GM12878 (cell line): ENCODE measurements at regions not wholly inside any gene's neighbourhood (a gene's known extent, or its start where the extent isn't known, plus 50 kb on each side); places are given as distances from the start of the nearest gene placed in this dataset.

Experiments used
- ATAC-seq: fragments of 200-7000 bp; cut with Tn5 transposase; 3 replicates; pipeline ENCODE4 v1.9.1; 2020; ENCODE audit warnings: mild to moderate bottlenecking, moderate library complexity
- BruUV-seq: library from RNA; stranded (reverse); fragments of 400-500 nt; replicated peaks from 2 replicates; lab custom pipeline; 2021; lab: Mats Ljungman, UMichigan
- CTCF ChIA-PET: fragments of 300-600 bp; sonication (Branson Sonifier 250); formaldehyde crosslinking; extraction: SDS; loops from one replicate; lab custom pipeline; 2021; ENCODE audit warnings: inconsistent platforms; lab: Yijun Ruan, JAX
- POLR2A ChIA-PET: fragments of 350-600 bp; formaldehyde crosslinking; extraction: SDS; loops from one replicate; lab custom pipeline; 2021; ENCODE audit warnings: inconsistent platforms; lab: Charles Lee
- RAD21 ChIA-PET: fragments of 300-600 bp; sonication (Branson Sonifier 250); formaldehyde crosslinking; loops from one replicate; lab custom pipeline; 2023; ENCODE audit warnings: antibody characterized with exemption; ENCODE audit not compliant: unreplicated experiment; lab: Charles Lee
- SMC1A ChIA-PET: fragments of 300-600 bp; sonication (Branson Sonifier 250); formaldehyde crosslinking; loops from one replicate; lab custom pipeline; 2023; ENCODE audit not compliant: unreplicated experiment, uncharacterized antibody; lab: Charles Lee
- DNase-seq: peaks from one replicate; pipeline ENCODE4 v3.0.0-alpha.2; 2011; ENCODE audit warnings: low read depth, low spot score
- FAIRE-seq: peaks from 3 replicates; lab custom pipeline; 2011; peaks lifted over from hg19 to GRCh38; lab: Jason Lieb, UNC
- H2AFZ ChIP-seq: 2 replicates; pipeline ENCODE4 v1.6.0; 2011; ENCODE audit warnings: low read depth, low read length, control low read depth; ENCODE audit not compliant: control insufficient read depth
- H3K27ac ChIP-seq: 2 replicates; pipeline ENCODE4 v1.5.1; 2011; ENCODE audit warnings: control low read depth; ENCODE audit not compliant: control insufficient read depth, insufficient read depth
- H3K27me3 ChIP-seq, 2 experiments: replicated peaks in 1 of 2; 2 replicates each; pipeline versions ENCODE4 v1.6.0 to v1.6.1; 2011; ENCODE audit warnings: low read length in 1 of 2; ENCODE audit not compliant: control insufficient read depth in 2 of 2, insufficient read depth in 2 of 2
- H3K36me3 ChIP-seq, 2 experiments: 2 replicates each; pipeline ENCODE4 v1.5.1; 2011; ENCODE audit warnings: low read length in 1 of 2; ENCODE audit not compliant: control insufficient read depth in 2 of 2, insufficient read depth in 2 of 2
- H3K4me1 ChIP-seq: 2 replicates; pipeline ENCODE4 v1.6.1; 2011; ENCODE audit warnings: mild to moderate bottlenecking, low read length, moderate library complexity, mixed read lengths; ENCODE audit not compliant: control insufficient read depth, insufficient read depth
- H3K4me2 ChIP-seq: 2 replicates; pipeline ENCODE4 v1.6.0; 2011; ENCODE audit warnings: control low read depth; ENCODE audit not compliant: control insufficient read depth, insufficient read depth
- H3K4me3 ChIP-seq: fragments of 200-600 bp; sonication (generic); 2 replicates; pipeline ENCODE4 v1.5.1; 2016
- H3K79me2 ChIP-seq: 2 replicates; pipeline ENCODE4 v1.6.0; 2011; ENCODE audit warnings: low read length; ENCODE audit not compliant: control insufficient read depth, insufficient read depth
- H3K9ac ChIP-seq: 2 replicates; pipeline ENCODE4 v1.8.0; 2011; ENCODE audit warnings: low read length, control low read depth, mixed read lengths; ENCODE audit not compliant: control insufficient read depth, insufficient read depth
- H3K9me3 ChIP-seq: replicated peaks from 3 replicates; pipeline ENCODE4 v1.5.1; 2011; ENCODE audit warnings: mild to moderate bottlenecking, low read length; ENCODE audit not compliant: control insufficient read depth, insufficient read depth
- H4K20me1 ChIP-seq: 2 replicates; pipeline ENCODE4 v1.6.0; 2011; ENCODE audit not compliant: control insufficient read depth, insufficient read depth
- CTCF ChIP-seq, 3 experiments: IDR thresholded peaks in 2 of 3; conservative IDR thresholded peaks in 1 of 3; 2 replicates each; pipeline ENCODE4 v1.5.1; 2011; ENCODE audit warnings: low read depth in 3 of 3, low read length in 3 of 3, mild to moderate bottlenecking in 3 of 3, control low read depth in 2 of 3, moderate library complexity in 2 of 3, inconsistent platforms in 1 of 3, mixed read lengths in 1 of 3; ENCODE audit not compliant: control insufficient read depth in 2 of 3, insufficient read depth in 1 of 3; ENCODE audit errors: extremely low read depth in 1 of 3
- IKZF1 ChIP-seq: fragments of 450-650 bp; conservative IDR thresholded peaks from 2 replicates; pipeline ENCODE4 v1.6.1; 2017; ENCODE audit warnings: antibody characterized with exemption, mild to moderate bottlenecking
- NR2C2 ChIP-seq: IDR thresholded peaks from 2 replicates; pipeline ENCODE4 v1.6.1; 2011; ENCODE audit warnings: borderline replicate concordance, low read depth; ENCODE audit not compliant: control insufficient read depth, insufficient read length
- RCOR1 ChIP-seq: conservative IDR thresholded peaks from 2 replicates; pipeline ENCODE4 v1.6.1; 2012; ENCODE audit warnings: low read depth, low read length, improper control_type of control experiment
- SPI1 ChIP-seq: IDR thresholded peaks from 2 replicates; pipeline ENCODE4 v1.6.1; 2011; ENCODE audit warnings: low read depth, mild to moderate bottlenecking, low read length, moderate library complexity, borderline replicate concordance; ENCODE audit not compliant: insufficient read depth
- STAT3 ChIP-seq: IDR thresholded peaks from 2 replicates; pipeline ENCODE4 v1.6.1; 2011; ENCODE audit warnings: low read depth, low read length, improper control_type of control experiment
- TARDBP ChIP-seq: IDR thresholded peaks from 2 replicates; pipeline ENCODE4 v1.6.1; 2016; ENCODE audit warnings: borderline replicate concordance
- YBX1 ChIP-seq: fragments of 450-650 bp; IDR thresholded peaks from 2 replicates; pipeline ENCODE4 v1.6.1; 2016; ENCODE audit warnings: antibody characterized with exemption
- WGBS: methylation state at CpG from one replicate; pipeline ENCODE4 v1.1.6; 2016; ENCODE audit warnings: low lambda C conversion rate; ENCODE audit not compliant: insufficient replicate concordance, insufficient coverage; ENCODE audit errors: missing lambda C conversion rate; 5-methylcytosine and 5-hydroxymethylcytosine counted together
- in situ Hi-C: fragments of 300-500 bp; cut with MboI; formaldehyde crosslinking; loops from 9 replicates; pipeline ENCODE4 v1.14.3; 2018; ENCODE audit warnings: mixed read lengths
- intact Hi-C: fragments of 100-400 bp; cut with micrococcal nuclease; formaldehyde crosslinking; loops from one replicate; pipeline ENCODE4 v1.14.2; 2022; ENCODE audit not compliant: unreplicated experiment
- TF ChIP-seq, protein P1 (sequence below): IDR thresholded peaks from 2 replicates; pipeline ENCODE4 v1.6.1; 2011; ENCODE audit warnings: mild to moderate bottlenecking, low read depth, low read length, moderate library complexity; ENCODE audit not compliant: insufficient replicate concordance
- TF ChIP-seq, protein P2 (sequence below): IDR thresholded peaks from 2 replicates; pipeline ENCODE4 v1.6.1; 2012; ENCODE audit warnings: low read length, inconsistent platforms

DNA sequence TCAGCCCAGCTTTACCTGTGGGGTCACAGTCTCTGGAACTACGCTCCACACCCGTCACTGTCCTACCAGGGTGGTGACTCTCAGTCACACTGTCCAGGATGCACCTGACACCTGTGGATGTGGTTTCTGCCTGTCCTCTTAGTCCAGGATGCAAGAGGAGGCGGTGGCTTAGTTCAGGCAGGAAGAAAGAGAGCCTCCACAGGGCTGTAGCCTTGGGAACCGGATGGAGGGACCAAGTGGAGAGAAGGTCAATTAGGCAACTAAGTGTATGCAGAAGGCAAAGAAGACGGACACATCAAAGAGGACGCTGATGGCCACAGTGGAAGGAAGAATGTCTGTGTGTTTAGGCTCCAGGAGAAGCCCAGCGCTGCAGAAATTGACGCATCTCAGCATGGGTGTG lies 153.9 kb upstream of the IRF2BP2 start:
- Histone ChIP-seq H3K9me3 (no peaks in the 10 kb centered on the region), H3K27ac (no peak overlapping the region), H3K79me2 (no peaks in the 10 kb centered on the region), H2AFZ (no peak overlapping the region), H3K36me3 (no peaks in the 10 kb centered on the region), H3K4me2 (no peak overlapping the region), H3K9ac (no peak overlapping the region)
- ChIA-PET RAD21 (interaction anchor here (1.1 kb wide), 1 partner anchor 12 kb away, joined by 5 read pairs; no protein-coding TSS in a partner anchor), POLR2A (interaction anchor here (0.6 kb wide), 1 partner anchor 153 kb away, joined by 3 read pairs; no protein-coding TSS in a partner anchor), SMC1A (interaction anchor here (0.6 to 2.0 kb wide), 4 partner anchors 8 to 62 kb away, joined by 4 to 6 read pairs (median 4); no protein-coding TSS in a partner anchor), CTCF (no interaction called here)
- intact Hi-C loops (no loop called here), in situ Hi-C loops (no loop called here)
- 83% methylated on average over 8 of the region's 8 CpGs for WGBS
- FAIRE-seq: no peak
- DNase-seq: no peak
- TF ChIP-seq RCOR1 (no peak), SPI1 (no peak)
- TF ChIP-seq, all 136 proteins: peak for 0
- Histone ChIP-seq H3K27me3 (no peaks in the 10 kb centered on the region), H3K4me3 (no peak overlapping the region), H3K4me1 (peaks cover 20% of the 10 kb centered on the region), H4K20me1 (no peaks in the 10 kb centered on the region)
- BruUV-seq: no TSS peak
- no peak for ATAC-seq

DNA sequence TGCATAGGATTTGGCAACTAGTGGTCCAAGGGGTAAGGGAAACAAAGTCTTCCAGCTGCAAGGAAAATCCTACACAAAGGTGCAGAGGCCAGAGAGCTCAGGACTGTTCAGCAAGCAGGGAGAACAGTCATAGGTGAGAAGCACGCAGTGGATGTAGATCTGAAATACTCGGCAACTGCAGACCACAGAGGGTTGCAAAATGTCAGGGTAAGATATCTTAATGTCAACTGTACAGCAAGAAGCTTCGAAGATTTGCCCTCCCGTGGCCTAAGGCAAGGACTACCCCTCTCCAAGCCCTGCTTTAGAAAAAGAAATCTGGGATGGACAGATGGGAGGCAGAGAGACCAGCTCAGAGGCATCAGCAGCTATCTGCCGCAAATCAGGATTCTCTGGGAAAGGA lies 153.4 kb upstream of the IRF2BP2 start:
- CTCF ChIA-PET: no interaction called here
- Histone ChIP-seq H3K4me3 (no peak overlapping the region), H2AFZ (no peak overlapping the region), H3K9me3 (no peaks in the 10 kb centered on the region), H3K79me2 (no peaks in the 10 kb centered on the region), H3K27me3 (no peaks in the 10 kb centered on the region), H3K9ac (no peak overlapping the region), H3K4me2 (no peak overlapping the region), H4K20me1 (no peaks in the 10 kb centered on the region), H3K27ac (no peak overlapping the region), H3K4me1 (peaks cover 15% of the 10 kb centered on the region), H3K36me3 (no peaks in the 10 kb centered on the region)
- FAIRE-seq (no peak), ATAC-seq (no peak), DNase-seq (no peak)
- POLR2A ChIA-PET: interaction anchor here (0.7 to 0.9 kb wide), 2 partner anchors 167 to 631 kb away, joined by 3 to 4 read pairs; no protein-coding TSS in a partner anchor
- RAD21 ChIA-PET: interaction anchor here (1.1 kb wide), 1 partner anchor 12 kb away, joined by 5 read pairs; no protein-coding TSS in a partner anchor
- in situ Hi-C loops: no loop called here
- SMC1A ChIA-PET: interaction anchor here (0.9 to 2.0 kb wide), 4 partner anchors 8 to 61 kb away, joined by 3 to 6 read pairs (median 4); no protein-coding TSS in a partner anchor
- 78% methylated on average over 5 of the region's 5 CpGs for WGBS
- intact Hi-C loops: no loop called here
- no TSS peak for BruUV-seq
- TF ChIP-seq STAT3 (no peak), IKZF1 (no peak), CTCF (IDR thresholded peaks at IDR 0.05 in 2 of 3, conservative IDR thresholded peaks at IDR 0.05 in 1 of 3; ENCODE audit: control insufficient read depth in 2 of 3, extremely low read depth in 1 of 3, insufficient read depth in 1 of 3, low read depth in 3 of 3, low read length in 3 of 3) (no peak), YBX1 (no peak), TARDBP (no peak), NR2C2 (no peak)
- TF ChIP-seq, protein P1, sequence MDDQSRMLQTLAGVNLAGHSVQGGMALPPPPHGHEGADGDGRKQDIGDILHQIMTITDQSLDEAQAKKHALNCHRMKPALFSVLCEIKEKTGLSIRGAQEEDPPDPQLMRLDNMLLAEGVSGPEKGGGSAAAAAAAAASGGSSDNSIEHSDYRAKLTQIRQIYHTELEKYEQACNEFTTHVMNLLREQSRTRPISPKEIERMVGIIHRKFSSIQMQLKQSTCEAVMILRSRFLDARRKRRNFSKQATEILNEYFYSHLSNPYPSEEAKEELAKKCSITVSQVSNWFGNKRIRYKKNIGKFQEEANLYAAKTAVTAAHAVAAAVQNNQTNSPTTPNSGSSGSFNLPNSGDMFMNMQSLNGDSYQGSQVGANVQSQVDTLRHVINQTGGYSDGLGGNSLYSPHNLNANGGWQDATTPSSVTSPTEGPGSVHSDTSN: no peak
- TF ChIP-seq, protein P2, sequence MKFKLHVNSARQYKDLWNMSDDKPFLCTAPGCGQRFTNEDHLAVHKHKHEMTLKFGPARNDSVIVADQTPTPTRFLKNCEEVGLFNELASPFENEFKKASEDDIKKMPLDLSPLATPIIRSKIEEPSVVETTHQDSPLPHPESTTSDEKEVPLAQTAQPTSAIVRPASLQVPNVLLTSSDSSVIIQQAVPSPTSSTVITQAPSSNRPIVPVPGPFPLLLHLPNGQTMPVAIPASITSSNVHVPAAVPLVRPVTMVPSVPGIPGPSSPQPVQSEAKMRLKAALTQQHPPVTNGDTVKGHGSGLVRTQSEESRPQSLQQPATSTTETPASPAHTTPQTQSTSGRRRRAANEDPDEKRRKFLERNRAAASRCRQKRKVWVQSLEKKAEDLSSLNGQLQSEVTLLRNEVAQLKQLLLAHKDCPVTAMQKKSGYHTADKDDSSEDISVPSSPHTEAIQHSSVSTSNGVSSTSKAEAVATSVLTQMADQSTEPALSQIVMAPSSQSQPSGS: no peak
